Osteoblast (primary cell): ENCODE measurements at regions not wholly inside any gene's neighbourhood (a gene's known extent, or its start where the extent isn't known, plus 50 kb on each side); places are given as distances from the start of the nearest gene placed in this dataset.

Source experiments
- DNase-seq: peaks from one replicate; pipeline ENCODE4 v3.0.0; 2011; ENCODE audit warnings: low spot score, mixed read lengths; ENCODE audit not compliant: insufficient read length; ENCODE audit errors: missing footprints
- H2AFZ ChIP-seq: 2 replicates; pipeline ENCODE4 v1.6.0; 2011; ENCODE audit warnings: mild to moderate bottlenecking, low read length
- H3K27ac ChIP-seq: 2 replicates; pipeline ENCODE4 v1.5.1; 2011; ENCODE audit warnings: mild to moderate bottlenecking, low read depth, low read length, moderate library complexity
- H3K27me3 ChIP-seq: 2 replicates; pipeline ENCODE4 v1.6.0; 2012; ENCODE audit warnings: mild to moderate bottlenecking, control low read depth, inconsistent platforms, low read length, moderate library complexity; ENCODE audit not compliant: insufficient read depth
- H3K36me3 ChIP-seq: 2 replicates; pipeline ENCODE4 v1.5.1; 2011; ENCODE audit warnings: mild to moderate bottlenecking, low read length, control low read depth, moderate library complexity; ENCODE audit not compliant: insufficient read depth
- H3K4me1 ChIP-seq: 2 replicates; pipeline ENCODE4 v1.5.1; 2011; ENCODE audit warnings: mild to moderate bottlenecking, low read length, control low read depth, moderate library complexity; ENCODE audit not compliant: insufficient read depth
- H3K4me2 ChIP-seq: 2 replicates; pipeline ENCODE4 v1.6.0; 2011; ENCODE audit warnings: mild to moderate bottlenecking, low read length; ENCODE audit not compliant: insufficient read depth
- H3K4me3 ChIP-seq: fragments of 200-600 bp; sonication (generic); 3 replicates; pipeline ENCODE4 v1.5.1; 2012; ENCODE audit warnings: mild to moderate bottlenecking, low read length, inconsistent platforms; ENCODE audit not compliant: insufficient read depth
- H3K79me2 ChIP-seq: 2 replicates; pipeline ENCODE4 v1.6.0; 2012; ENCODE audit warnings: mild to moderate bottlenecking, low read length, control low read depth, inconsistent platforms; ENCODE audit not compliant: insufficient read depth
- H3K9me3 ChIP-seq: 2 replicates; pipeline ENCODE4 v1.5.1; 2011; ENCODE audit warnings: low read depth, low read length, control low read depth
- H4K20me1 ChIP-seq: 2 replicates; pipeline ENCODE4 v1.6.0; 2012; ENCODE audit warnings: mild to moderate bottlenecking, low read length, control low read depth; ENCODE audit not compliant: insufficient read depth
- TF ChIP-seq, protein P1 (sequence below): IDR thresholded peaks from 2 replicates; pipeline ENCODE4 v1.5.1; 2011; ENCODE audit warnings: mild to moderate bottlenecking, low read depth, low read length, moderate library complexity; ENCODE audit errors: extremely low read depth

DNA sequence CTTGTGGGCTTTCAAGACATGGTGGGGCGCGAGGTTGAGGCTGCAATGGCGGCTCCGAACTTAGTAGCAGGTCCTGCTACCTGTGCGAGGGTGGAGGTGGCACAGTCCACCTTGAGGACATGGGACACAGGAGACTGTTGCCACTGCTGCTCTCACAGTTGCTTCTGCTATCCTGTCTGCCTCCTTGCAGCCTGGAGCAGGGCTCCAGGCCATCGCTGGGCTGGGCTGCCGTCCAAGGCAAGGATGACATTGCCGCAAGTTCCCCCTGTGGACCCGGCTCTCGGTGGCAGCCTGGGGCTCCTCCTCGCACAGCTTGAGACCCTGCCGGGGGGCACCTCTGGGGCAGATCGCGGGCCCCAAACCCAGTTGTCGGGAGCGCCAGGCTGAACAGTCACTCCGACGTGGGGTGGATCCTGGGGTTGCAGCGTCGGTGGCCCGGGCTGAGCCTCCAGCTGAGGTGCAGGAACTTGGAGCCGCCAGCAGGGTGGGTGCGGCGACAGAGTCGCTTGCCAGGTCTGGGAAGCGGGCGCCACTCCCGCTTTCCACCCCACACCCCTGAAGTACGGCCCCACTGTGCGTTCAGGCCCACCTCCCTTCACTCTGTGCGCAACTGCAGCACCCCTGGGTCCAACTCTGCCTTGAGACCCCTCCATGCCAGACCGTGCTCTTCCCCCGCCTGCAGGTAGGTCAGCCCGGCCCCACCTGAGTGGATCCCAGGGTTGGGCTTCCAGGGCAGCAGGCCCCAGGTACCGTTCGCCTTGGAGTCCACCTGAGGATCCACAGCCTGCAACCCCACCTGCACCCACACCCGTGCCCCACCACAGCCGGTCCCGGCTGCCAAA is 192.7 kb upstream of the NUDT6 start:
- Histone ChIP-seq H3K4me3 (no peak overlapping the region), H3K27ac (no peak overlapping the region), H2AFZ (no peak overlapping the region), H4K20me1 (no peaks in the 10 kb centered on the region), H3K4me2 (no peak overlapping the region), H3K36me3 (no peaks in the 10 kb centered on the region), H3K9me3 (no peaks in the 10 kb centered on the region), H3K4me1 (peaks cover 8% of the 10 kb centered on the region), H3K27me3 (no peaks in the 10 kb centered on the region), H3K79me2 (no peaks in the 10 kb centered on the region)
- DNase-seq, result no peak
- TF ChIP-seq, protein P1, sequence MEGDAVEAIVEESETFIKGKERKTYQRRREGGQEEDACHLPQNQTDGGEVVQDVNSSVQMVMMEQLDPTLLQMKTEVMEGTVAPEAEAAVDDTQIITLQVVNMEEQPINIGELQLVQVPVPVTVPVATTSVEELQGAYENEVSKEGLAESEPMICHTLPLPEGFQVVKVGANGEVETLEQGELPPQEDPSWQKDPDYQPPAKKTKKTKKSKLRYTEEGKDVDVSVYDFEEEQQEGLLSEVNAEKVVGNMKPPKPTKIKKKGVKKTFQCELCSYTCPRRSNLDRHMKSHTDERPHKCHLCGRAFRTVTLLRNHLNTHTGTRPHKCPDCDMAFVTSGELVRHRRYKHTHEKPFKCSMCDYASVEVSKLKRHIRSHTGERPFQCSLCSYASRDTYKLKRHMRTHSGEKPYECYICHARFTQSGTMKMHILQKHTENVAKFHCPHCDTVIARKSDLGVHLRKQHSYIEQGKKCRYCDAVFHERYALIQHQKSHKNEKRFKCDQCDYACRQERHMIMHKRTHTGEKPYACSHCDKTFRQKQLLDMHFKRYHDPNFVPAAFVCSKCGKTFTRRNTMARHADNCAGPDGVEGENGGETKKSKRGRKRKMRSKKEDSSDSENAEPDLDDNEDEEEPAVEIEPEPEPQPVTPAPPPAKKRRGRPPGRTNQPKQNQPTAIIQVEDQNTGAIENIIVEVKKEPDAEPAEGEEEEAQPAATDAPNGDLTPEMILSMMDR, result no peak

DNA sequence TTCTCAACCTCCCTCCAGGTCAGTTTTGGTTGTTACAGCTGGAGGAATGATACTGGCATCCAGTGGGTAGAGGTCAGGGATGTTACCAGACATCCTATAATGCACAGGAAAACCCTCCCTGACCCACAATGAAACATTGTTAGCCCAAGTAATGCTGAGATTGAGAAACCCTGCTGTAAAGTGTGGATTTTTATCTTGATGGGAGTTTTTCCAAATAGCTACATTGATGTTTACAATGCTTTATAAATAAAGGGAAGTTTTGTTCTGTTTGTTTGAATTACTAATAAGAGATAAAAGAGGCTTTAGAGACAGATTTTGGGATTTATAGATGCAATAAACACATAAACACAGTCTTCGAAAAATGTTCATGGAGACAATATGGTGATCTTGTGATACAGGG is 194.0 kb upstream of the NUDT6 start:
- no peaks in the 10 kb centered on the region for H3K79me2 ChIP-seq
- no peaks in the 10 kb centered on the region for H3K36me3 ChIP-seq
- no peaks in the 10 kb centered on the region for H4K20me1 ChIP-seq
- H3K9me3 ChIP-seq, result no peaks in the 10 kb centered on the region
- no peaks in the 10 kb centered on the region for H3K27me3 ChIP-seq
- H2AFZ ChIP-seq, result no peak overlapping the region
- no peak for DNase-seq
- no peak overlapping the region for H3K4me2 ChIP-seq
- TF ChIP-seq, protein P1, result no peak
- H3K27ac ChIP-seq, result no peak overlapping the region
- H3K4me3 ChIP-seq, result no peak overlapping the region
- H3K4me1 ChIP-seq, result peaks cover 1% of the 10 kb centered on the region

DNA sequence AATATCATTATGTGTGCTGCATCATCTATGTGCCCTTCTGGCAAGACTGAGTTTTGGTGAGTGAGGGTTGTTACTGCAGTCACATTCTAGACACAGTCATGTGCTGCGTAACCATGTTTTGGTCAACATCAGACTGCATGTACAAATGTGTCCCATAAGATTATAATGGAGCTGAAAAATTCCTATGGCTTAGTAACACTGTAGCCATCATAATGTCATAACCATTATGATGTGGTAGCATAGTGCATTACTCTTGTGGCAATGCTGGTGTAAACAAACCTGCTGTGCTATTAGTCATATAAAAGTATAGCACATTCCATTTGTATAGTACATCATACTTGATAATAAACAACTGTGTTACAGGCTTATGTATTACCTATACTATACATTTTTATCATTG is 198.1 kb upstream of the NUDT6 start:
- DNase-seq, result peak; percentile 8

More for the DNA sequence above, 198.1 kb upstream of the NUDT6 start:
- no peaks in the 10 kb centered on the region for H4K20me1 ChIP-seq
- no peaks in the 10 kb centered on the region for H3K9me3 ChIP-seq
- no peaks in the 10 kb centered on the region for H3K27me3 ChIP-seq
- no peak overlapping the region for H3K27ac ChIP-seq
- no peaks in the 10 kb centered on the region for H3K79me2 ChIP-seq
- TF ChIP-seq, protein P1, result no peak
- no peak overlapping the region for H3K4me2 ChIP-seq
- no peak overlapping the region for H2AFZ ChIP-seq
- H3K4me1 ChIP-seq, result peaks cover 5% of the 10 kb centered on the region
- H3K4me3 ChIP-seq, result no peak overlapping the region
- H3K36me3 ChIP-seq, result no peaks in the 10 kb centered on the region
